NCI-H128 (cell line): ENCODE measurements at regions not wholly inside any gene's neighbourhood (a gene's known extent, or its start where the extent isn't known, plus 50 kb on each side); places are given as distances from the start of the nearest gene placed in this dataset.
"Not testable (repeated sequence)": the region's sequence is repeated elsewhere in the genome, so short reads cannot be mapped to it uniquely, and the experiment has no call there.

ENCODE experiments used
- DNase-seq: peaks from one replicate; lab custom pipeline; 2025; ENCODE audit not compliant: unreplicated experiment; lab: John Stamatoyannopoulos, UW

DNA sequence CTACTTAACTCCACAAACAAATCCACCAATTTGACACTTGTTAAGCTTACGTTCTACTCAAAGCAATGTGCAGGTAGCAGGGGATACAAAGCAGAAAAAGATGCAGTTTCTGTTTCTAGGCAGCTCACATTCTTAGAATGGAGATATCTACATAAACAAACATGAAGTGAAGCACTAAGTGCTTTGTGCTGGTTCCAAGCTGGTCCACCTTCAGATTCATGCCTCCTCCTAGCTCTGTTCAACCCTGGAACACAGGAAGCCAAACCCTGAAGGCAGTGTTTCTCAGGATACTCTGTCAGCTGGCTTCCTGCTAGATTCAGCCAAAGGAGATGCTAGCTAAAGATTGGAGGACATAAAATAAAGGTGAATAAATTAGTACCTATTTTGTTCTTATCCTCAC lies 55.3 kb upstream of the NOL4 start:
- DNase-seq, result no peak

DNA sequence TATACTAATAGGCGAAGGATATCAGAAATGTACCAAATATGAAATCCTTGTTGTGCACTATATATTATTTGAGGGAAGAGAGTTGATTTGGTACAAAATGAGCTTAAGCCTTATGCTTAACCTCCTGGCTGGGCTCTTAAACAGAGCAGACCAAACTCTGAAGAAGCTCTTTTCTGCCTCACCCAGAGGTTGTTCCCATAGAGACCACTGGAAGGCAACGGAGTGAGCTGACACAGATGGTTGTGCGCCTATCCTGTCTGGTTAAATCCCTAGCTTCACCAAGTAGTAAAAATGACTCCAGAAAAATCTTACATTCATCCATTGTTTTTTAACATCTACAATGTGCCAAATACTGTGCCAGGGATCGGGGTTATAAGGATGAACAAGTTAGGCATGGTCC lies 55.9 kb upstream of the NOL4 start:
- DNase-seq, result no peak

DNA sequence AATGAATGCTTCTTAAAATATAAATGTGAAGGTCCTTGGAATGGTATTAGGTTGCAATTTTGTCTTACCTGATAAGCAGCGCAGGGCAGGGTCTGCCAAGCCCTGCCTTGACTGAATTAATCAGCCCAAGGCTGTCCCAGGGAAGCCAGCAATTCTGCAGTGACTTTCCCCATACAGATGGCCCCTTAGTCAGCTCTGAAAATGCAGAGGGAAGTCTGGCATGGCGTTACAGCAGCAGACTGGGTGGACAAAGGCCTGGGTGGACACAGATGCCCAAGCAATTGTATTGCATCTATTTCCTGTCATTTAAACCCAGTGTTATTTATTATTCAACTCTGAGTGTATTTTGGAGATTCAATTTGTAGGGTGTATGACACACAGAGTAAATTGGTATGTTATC lies 56.6 kb upstream of the NOL4 start:
- no peak for DNase-seq

DNA sequence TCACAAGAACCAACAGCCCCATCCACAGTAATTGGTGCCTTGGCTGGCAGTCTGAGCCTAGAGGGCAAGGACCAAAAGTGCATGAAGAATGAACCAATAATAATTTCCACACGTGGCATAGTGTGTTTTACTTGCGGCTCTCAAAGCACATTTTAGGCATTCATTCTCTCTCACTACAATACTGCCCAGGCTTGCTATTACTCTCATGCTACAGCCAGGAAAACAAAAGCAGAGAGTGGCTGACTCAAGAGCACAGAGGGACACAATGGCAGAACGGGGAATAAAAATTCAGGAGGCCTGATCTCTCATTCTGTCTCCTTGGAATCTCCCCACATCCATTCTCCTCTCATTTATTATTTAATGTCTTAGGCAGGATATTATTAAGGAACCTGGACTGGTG lies 57.0 kb upstream of the NOL4 start:
- peak; percentile 48 for DNase-seq

DNA sequence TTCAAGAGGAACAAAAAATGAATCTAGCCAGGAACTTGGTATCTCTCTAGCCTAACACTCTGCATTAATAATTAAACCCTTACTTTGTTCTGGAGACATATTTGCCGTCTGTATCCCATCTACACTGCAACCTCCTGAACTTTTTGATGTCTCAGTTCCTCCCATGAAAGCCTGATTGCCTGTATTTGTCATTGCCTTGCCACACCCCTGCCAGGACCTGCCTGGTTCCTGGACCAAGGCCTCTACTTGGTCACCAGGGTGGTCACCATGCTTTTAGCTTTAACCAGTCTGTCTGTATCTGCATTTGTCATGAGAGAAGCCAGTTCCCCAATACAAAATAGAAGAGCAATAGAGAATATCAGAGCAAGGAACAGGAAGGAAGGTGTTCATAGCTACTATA lies 58.8 kb upstream of the NOL4 start:
- DNase-seq, result no peak

DNA sequence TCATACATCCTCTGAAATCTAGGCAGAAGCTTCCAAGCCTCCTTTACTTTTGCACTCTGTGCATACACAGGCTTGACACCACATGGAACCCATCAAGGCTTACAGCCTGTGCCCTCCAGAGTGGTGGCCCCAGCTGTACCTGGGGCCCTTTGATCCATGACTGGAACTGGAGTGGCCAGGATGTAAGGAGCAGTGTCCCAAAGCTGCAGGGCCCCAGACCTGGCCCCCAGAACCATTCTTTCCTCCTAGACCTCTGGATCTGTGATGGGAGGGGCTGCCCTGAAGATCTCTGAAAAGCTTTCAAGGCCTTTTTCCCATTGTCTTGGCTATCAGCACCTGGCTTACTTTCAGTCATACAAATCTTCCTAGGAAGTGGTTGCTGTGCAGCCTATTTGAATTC lies 63.1 kb upstream of the NOL4 start:
- no peak for DNase-seq

DNA sequence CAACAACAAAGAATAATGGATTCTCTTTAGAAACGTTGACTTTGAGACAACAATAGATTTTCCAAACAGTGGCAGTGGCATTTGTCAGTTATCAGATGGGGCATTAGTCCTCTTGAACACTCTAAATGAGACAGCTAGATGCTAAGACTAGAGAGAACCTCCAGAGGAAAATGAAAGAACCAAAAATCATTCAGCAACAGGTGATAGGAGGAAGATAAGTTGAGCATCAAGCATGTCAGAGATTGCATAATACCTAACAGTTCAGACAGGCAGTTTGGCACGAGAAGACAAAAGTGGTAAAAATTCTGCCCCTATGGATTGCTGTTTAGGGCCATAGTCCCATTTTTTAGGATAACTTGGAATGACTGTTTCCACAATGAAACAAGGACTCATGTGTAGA lies 67.9 kb upstream of the NOL4 start:
- no peak for DNase-seq

DNA sequence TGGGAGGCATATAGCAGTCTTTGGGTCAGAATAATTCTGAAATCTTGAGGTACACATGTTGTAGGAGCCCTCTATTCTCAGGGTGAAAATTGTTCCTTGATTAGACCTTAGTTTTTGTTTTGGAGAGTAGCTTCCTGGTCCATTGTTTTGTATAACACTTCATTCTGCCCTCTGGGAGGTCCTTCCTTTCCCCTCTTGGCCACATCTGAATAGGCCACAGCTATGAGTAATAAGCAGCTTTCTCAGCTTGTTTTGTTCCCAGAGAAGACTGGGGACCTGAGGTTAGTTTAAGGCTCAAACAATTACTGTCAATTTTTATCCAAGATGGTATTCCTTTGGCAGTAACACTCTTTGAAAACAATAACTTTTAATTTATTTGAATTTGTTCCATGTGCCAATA lies 72.6 kb upstream of the NOL4 start:
- DNase-seq, result no peak

DNA sequence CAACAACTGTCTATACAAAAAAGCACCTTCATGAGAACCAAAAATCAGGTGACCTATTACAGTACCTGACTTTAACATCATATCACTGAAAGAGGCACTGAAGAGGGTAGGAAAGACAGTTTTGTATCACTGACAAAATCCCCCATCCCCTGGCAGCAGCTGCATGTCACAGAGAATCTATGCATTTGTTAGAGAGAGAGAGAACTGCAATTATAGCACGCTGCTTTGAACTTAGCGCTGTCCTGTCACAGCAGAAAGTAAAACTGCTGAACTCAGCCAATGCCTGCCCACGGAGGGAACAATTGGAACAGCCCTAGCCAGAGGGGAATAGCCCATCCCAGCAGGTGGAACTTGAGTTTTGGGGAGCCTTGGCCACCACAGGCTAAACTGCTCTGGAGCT lies 75.1 kb upstream of the NOL4 start:
- DNase-seq, result no peak

DNA sequence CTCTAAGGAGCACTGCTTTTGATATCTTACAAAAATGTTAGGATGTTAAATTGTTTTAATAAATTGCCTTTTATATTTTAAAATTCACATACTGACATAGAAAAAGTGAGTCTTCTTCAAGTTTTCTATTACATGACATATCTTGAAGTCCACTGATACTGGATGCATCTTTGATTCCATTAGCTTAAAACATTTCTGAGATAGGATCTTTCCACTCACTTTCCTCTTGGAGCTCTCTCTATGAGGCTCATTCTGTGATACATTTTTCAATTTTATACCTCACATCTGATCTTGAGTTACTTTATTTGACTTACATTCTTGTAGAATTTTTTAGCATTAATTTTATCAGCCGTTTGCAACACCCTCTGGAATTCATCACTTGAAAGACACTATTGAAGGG lies 86.8 kb upstream of the NOL4 start:
- DNase-seq, result no peak

DNA sequence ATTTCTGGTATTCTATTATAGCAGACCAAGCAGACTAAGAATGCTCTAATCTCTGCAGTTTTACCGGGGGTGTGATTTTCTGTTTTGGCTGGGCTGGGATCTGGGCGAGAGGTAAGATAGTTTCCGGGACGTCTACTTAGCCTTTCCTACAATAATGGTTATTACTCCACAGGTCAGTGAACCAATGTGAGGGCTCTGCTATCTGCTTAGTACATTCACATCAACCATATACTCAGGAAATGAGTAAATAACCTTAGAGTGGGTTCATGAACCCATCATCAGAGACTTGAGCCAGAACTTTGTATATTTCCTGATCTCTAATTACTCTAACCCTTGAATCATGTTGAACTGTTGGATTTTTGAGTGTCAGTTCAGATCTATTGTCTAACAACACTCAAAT lies 90.1 kb upstream of the NOL4 start:
- DNase-seq, result no peak

DNA sequence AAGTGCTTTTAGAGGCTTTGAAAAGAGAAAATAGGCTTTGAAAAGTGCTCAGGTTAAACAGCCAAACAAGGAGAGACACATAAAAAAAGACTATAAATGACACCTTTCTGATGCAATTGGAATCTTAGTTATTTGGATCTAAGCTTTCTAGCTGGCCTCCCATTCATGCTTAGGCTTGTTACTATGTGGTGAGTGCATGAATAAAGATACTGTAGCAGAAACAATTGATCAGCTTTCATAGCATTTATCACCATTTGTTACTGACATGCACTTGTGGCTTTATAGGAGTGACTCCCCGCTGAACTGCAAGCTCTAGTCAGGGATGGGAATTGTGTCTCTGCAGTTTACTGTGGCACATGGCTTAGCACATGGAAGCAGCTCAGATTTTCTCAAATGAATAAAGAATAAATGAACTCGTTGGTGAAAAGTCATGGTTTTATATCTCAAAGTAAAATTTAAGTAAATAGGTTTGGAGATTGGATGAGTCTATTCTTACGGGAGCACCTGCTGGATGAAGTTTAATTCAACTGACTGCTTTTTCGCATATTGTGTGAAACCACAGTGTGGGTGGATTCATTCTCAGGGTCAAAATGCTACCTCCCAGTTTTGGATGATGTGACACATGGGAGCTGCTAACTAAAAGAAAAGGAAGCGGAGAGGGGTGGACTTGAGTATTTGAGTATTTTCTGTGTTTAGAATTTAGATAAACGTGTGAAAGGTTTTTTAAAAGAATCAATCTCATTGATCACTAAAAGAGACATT lies 91.1 kb upstream of the NOL4 start:
- DNase-seq, result peak; percentile 95

DNA sequence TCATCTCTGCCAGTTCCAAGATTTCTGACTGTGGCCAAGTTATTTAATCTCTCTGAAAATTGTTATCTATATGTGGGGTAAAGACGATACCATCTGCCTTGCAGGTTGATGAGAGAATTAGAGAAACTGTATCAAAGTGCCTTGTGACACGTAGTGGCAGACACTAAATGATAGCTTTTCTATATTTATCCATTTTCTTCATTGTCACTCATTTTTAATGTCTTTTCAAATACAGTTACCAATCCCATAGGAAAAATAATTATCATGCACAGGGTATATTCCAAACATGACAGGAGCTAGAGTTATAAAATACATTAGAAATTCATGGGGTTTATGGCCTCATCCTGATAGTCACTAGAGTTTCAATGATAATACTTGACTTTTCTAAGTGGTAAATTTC lies 95.6 kb upstream of the NOL4 start:
- no peak for DNase-seq

DNA sequence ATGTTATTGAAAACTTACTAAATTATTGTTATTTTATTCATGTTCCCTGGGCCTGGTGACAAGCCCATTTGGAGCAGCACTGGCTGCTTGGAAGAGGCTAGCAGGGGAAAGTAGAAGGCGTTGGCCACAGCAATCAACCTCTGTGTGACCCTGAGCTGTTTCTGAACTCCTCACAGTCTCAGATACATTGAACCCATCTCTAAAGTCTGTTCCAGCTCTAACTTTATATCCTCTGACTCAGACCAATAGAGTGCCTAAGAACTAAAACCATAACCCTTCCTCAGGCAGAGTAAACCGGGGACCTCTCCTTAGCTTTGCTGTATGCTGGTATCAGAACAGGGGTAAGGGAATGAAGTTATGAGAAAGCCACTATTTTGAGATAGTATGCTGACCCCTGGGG lies 96.4 kb upstream of the NOL4 start:
- no peak for DNase-seq

DNA sequence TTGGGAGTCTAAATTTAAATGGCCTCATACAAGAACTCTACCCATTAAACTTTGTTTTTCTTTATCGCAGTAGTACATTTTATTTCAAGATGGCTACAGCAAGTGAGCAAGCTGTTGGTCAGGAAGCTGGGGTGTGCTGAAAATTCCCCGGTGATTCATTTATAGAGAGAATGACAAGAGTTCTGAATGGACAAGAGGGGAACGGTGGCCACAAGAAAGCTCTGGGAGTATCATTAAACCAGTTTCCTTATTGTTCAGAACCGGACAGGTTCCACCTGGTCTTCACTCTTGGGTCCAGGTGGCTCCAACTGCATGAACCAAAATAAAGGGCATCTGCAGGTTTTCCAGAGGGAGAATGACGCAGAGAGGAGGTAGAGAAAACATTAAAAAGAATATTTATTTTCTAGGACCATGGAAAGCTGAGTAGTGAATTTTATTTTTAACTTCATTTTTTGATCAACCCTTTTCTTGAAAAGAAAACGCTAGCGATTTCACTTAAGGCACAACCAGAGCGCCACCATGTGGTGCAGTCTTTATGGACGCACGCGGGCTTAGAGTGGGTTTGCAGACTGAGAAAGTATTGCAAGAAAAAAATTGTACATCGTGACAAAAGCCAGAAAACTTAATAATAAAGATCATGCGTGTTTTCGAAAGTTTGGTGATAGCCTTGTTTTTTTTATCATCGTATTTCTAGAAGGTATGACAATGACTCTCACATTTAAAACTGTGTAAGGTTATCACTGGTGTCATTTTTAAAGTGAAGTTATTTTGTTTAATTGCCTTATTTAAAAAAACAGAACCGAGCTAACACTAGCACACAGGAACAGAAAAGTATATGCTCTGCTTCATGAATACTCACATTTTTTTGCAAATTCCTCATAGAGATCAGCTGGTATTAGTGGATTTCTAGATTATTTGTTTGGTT lies 97.9 kb upstream of the NOL4 start:
- peak; percentile 18 for DNase-seq

DNA sequence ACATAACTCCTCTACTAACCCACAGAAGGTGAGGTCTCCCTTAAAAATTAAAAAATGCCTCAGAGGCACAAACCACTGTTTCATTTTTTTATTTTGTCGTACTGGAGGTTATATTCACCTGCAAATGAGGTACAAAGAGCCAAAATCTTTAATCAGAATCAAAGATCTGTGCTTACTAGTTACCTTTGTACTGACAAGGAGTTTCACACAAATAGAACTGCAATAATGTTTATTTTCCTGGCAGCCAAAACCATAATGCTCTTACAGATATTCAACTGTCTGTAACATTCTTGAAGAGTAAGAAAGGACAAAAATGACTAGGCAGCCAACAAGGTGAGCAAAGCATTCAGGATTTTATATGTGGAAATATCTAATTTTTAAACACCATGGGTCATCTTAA lies 105.1 kb upstream of the NOL4 start:
- DNase-seq, result no peak

DNA sequence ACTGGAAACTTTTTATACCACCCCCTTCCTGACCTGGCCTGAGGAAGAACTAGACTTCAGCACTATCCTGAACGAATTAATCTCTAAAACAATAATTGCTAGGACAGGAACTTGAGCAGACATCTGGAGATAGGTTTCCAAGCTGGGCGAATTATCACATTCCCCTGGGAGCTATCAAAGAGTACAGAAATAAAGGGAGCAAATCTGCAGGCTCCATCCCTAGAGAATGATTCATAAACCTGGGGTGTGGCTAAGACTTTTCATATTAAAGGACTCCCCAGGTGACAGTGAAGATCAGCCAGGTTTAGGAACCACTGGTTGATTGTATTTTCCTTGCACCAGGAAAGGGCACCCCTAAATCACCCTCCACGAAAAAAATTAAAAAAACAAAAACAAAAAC lies 105.6 kb upstream of the NOL4 start:
- no peak for DNase-seq

DNA sequence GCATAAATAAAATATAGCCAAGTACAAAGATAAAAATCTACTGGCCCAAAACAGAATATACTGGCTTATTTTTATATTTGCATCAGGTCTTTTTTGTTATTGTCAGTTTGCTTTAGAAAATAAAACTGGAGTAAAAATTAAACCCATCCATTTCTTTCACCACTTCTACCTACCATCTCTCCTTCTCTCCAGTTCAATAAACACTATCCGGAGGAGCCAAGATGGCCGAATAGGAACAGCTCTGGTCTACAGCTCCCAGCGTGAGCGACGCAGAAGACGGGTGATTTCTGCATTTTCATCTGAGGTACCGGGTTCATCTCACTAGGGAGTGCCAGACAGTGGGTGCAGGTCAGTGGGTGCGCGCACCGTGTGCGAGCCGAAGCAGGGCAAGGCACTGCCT lies 106.2 kb upstream of the NOL4 start:
- DNase-seq, result not testable (repeated sequence)

DNA sequence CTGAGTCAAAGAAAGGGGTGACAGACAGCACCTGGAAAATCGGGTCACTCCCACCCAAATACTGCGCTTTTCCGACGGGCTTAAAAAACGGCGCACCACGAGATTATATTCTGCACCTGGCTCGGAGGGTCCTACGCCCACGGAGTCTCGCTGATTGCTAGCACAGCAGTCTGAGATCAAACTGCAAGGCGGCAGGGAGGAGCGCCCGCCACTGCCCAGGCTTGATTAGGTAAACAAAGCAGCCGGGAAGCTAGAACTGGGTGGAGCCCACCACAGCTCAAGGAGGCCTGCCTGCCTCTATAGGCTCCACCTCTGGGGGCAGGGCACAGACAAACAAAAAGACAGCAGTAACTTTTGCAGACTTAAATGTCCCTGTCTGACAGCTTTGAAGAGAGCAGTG lies 106.6 kb upstream of the NOL4 start:
- DNase-seq, result not testable (repeated sequence)

DNA sequence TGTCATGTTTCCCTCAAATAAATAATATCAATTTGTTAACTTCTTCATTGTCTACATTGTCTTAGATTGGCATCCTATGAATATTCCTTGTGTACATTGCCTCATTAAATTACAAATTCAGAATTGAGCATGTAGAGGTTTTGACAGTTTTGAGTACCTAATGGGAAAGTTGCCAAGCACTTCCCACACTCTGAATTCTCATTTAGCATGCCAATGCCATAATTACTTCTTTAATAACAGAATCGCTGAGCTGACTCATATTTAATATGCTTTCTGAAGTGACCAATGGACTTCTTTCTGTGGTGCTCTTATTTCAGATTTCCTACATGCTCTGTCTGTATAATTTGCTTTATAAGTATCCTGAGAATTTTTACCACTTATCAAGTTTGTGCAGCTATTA lies 114.4 kb upstream of the NOL4 start:
- peak; percentile 52 for DNase-seq

DNA sequence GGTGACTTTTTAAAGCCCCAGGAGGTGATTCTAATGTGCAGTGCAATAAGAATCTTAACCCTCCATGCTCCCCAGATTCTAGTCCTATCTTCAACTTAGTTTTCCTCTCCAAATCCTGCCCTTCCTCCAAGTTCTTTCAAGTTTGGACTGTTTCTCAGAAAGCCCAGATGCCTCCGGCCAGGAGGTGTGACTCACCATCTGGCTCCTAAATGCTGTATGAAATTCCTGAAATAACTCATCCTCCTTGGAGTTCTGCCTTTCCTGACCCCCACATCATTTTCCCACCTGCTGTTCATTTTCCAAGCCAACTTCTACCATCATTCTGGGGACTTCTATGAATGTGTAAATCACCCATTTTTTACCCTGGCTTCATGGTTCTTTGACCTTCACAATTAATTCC lies 118.2 kb upstream of the NOL4 start:
- no peak for DNase-seq

DNA sequence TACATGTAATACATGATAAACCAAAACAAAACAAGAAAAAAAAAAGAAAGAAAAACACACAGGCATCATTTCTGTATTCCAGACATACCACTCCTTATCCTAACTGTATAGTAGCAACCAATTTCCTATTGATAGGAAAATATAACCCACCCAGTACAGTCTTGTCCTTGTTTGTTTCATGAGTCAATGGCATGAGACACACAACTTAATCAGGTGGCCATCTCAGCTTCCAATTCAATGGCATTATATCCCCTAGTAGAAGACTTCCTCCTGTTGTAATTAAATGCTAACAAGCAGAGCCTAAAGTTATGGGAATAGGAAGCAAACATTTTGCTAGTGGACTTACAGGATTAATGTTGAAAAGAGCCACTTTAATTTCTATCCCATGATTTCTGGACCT lies 121.0 kb upstream of the NOL4 start:
- DNase-seq, result no peak
